Colonic mucosa (tissue), 4 donors: ENCODE measurements at regions not wholly inside any gene's neighbourhood (a gene's known extent, or its start where the extent isn't known, plus 50 kb on each side); places are given as distances from the start of the nearest gene placed in this dataset.
"Not testable (repeated sequence)": the region's sequence is repeated elsewhere in the genome, so short reads cannot be mapped to it uniquely, and the experiment has no call there.

Experiments used
- DNase-seq: peaks from one replicate; pipeline ENCODE4 v3.0.0-alpha.2; 2020
- H3K27ac ChIP-seq: fragments of 200-600 bp; one replicate; pipeline ENCODE4 v1.8.0; 2021
- H3K27me3 ChIP-seq: fragments of 200-600 bp; one replicate; pipeline ENCODE4 v1.8.0; 2021
- H3K36me3 ChIP-seq: fragments of 200-600 bp; one replicate; pipeline ENCODE4 v1.8.0; 2021
- H3K4me1 ChIP-seq: fragments of 200-600 bp; one replicate; pipeline ENCODE4 v1.8.0; 2021; ENCODE audit warnings: mild to moderate bottlenecking
- H3K4me3 ChIP-seq: fragments of 200-600 bp; one replicate; pipeline ENCODE4 v1.8.0; 2021
- H3K9ac ChIP-seq, 2 donors: one replicate each; pipeline ENCODE4 v1.7.0; 2013; ENCODE audit warnings: control low read depth in 2 of 2, low read depth in 2 of 2, low read length in 2 of 2
- H3K9me3 ChIP-seq: fragments of 200-600 bp; one replicate; pipeline ENCODE4 v1.8.0; 2021
- intact Hi-C: fragments of 100-400 bp; cut with DNase I; formaldehyde crosslinking; loops from one replicate; pipeline ENCODE4 v1.14.1; 2022
- TF ChIP-seq, protein P1 (sequence below): fragments of 200-600 bp; IDR thresholded peaks from one replicate; pipeline ENCODE4 v1.8.0; 2022; ENCODE audit warnings: antibody characterized with exemption, mild to moderate bottlenecking
- donor health status: healthy.
- donor health status: DM: no; HTN: no; CAD: no.
- donor health status: DM: no; HTN: no; CAD: no.

GRCh38 chr10:42192450-42192849 is 445.9 kb downstream of the ZNF33B start:
- DNase-seq, result peak; percentile 40
- intact Hi-C loops, H3K4me3 ChIP-seq, H3K36me3 ChIP-seq, H3K9me3 ChIP-seq, H3K27me3 ChIP-seq, H3K27ac ChIP-seq, H3K9ac ChIP-seq, H3K4me1 ChIP-seq: not testable (repeated sequence)
- TF ChIP-seq, protein P1, sequence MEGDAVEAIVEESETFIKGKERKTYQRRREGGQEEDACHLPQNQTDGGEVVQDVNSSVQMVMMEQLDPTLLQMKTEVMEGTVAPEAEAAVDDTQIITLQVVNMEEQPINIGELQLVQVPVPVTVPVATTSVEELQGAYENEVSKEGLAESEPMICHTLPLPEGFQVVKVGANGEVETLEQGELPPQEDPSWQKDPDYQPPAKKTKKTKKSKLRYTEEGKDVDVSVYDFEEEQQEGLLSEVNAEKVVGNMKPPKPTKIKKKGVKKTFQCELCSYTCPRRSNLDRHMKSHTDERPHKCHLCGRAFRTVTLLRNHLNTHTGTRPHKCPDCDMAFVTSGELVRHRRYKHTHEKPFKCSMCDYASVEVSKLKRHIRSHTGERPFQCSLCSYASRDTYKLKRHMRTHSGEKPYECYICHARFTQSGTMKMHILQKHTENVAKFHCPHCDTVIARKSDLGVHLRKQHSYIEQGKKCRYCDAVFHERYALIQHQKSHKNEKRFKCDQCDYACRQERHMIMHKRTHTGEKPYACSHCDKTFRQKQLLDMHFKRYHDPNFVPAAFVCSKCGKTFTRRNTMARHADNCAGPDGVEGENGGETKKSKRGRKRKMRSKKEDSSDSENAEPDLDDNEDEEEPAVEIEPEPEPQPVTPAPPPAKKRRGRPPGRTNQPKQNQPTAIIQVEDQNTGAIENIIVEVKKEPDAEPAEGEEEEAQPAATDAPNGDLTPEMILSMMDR, result peak; percentile 24

- intact Hi-C loops, H3K27ac ChIP-seq, H3K9ac ChIP-seq, H3K27me3 ChIP-seq, DNase-seq, H3K4me3 ChIP-seq, H3K36me3 ChIP-seq, H3K4me1 ChIP-seq, H3K9me3 ChIP-seq: not testable (repeated sequence)
Measured at GRCh38 chr10:42187501-42188195, 450.7 kb downstream of the ZNF33B start.

DNA sequence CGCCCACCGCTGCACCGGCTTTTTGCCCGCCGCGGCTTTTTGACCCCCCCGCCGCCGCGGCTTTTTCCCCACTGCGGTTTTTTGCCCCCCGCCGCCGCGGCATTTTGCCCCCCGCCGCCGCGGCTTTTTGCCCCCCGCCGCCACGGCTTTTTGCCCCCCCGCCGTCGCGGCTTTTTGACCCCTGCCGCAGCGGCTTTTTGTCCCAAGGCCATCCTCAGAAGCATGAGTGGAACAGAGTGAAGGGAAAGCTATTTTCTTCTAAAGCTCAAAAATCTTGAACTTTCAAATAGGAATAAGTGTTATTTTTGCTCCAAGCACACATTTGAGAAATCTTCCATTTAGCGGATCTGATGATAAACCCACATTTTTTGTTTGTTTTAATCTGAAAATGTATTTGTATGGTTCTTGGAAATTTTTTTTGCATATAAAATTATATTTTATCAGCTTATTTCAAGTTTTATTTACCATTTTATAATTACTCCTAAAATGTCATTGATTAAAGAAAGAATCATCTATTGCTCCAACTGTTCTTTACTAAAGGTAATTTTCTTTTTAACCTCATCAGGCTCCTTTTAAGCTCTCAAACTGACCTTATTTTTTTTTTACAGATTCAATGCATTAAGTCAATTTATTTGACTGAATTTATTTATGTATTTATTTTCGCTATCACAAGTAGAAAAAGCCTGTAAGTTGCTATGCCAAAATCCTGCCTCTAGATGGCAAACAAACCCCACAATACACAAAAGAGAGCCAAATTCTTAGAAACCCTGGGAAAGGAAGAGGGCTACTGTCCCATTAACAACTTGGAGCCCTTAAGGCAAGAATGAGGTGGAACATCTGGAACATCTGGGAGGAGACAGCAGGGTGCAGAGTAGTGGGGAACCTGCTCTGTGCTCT is 460.3 kb downstream of the ZNF33B start:
- intact Hi-C loops, H3K9ac ChIP-seq, H3K9me3 ChIP-seq, H3K36me3 ChIP-seq, H3K4me3 ChIP-seq, H3K27me3 ChIP-seq, H3K4me1 ChIP-seq, H3K27ac ChIP-seq: not testable (repeated sequence)
- peak; percentile 17 for DNase-seq
- TF ChIP-seq, protein P1, result peak; percentile 29

DNA sequence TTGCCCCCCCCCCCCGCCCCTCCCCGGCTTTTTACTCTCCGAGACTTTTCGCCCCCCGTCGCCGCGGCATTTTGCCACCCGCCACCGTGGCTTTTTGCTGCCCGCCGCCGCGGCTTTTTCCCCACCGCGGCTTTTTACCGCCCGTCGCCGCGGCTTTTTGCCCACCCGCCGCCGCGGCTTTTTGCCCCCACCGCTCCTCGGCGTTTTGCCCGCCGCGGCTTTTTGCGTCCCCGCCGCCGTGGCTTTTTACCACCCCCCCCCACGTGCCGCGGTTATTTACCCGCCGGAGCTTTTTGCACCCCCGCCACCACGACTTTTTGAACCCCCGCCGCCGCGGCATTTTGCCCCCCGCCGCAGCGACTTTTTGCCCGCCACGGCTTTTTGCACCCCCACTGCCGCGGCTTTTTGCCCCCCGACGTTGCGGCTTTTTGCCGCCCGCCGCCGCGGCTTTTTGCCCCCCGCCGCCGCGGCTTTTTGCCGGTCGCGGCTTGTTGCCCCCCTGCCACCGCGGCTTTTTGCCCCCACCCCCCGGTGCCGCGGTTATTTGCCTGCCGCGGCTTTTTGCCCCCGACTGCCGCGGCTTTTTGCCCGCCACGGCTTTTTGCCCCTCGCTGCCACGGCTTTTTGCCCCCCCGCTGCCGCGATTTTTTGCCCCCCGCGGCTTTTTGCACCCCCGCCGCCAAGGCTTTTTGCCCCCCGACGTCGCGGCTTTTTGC is 461.1 kb downstream of the ZNF33B start:
- intact Hi-C loops, result no loop called here
- H3K9me3 ChIP-seq, result no peaks in the 10 kb centered on the region
- no peaks in the 10 kb centered on the region for H3K27me3 ChIP-seq
- H3K27ac ChIP-seq, result no peak overlapping the region
- H3K4me3 ChIP-seq, result no peak overlapping the region
- TF ChIP-seq, protein P1, result no peak
- H3K4me1 ChIP-seq, result no peaks in the 10 kb centered on the region
- no peak for DNase-seq
- H3K36me3 ChIP-seq, result no peaks in the 10 kb centered on the region
- no peak overlapping the region for H3K9ac ChIP-seq

- Histone ChIP-seq H3K4me3 (no peak overlapping the region), H3K36me3 (no peaks in the 10 kb centered on the region), H3K9ac (no peak overlapping the region), H3K27ac (no peak overlapping the region), H3K9me3 (no peaks in the 10 kb centered on the region), H3K27me3 (no peaks in the 10 kb centered on the region), H3K4me1 (no peaks in the 10 kb centered on the region)
- intact Hi-C loops, result no loop called here
- TF ChIP-seq, protein P1, result no peak
- no peak for DNase-seq
Measured at GRCh38 chr10:42150428-42151061, 487.8 kb downstream of the ZNF33B start.
